DMS53 (cell line): ENCODE measurements at regions not wholly inside any gene's neighbourhood (a gene's known extent, or its start where the extent isn't known, plus 50 kb on each side); places are given as distances from the start of the nearest gene placed in this dataset.

Experiments
- DNase-seq: peaks from one replicate; lab custom pipeline; 2025; lab: John Stamatoyannopoulos, UW

DNA sequence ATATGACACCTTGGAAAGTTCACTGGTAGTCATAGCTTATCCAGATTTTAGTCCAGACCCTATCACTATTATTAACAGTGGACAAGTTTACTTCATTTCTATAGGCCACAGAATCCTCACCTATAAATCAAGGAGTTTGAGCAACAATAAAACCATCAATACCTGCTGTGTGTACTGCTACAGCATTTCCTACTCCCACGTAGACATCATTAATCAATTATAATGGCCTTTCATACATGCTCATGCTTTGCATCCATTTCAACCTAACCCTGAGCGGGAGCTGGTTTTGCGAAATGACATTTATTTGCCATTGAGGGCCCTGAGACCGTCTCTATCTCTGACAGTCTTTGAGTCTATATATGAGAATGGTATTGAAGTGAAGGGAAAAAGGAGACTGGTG, 312.3 kb downstream of the FAT3 start:
- no peak for DNase-seq

DNA sequence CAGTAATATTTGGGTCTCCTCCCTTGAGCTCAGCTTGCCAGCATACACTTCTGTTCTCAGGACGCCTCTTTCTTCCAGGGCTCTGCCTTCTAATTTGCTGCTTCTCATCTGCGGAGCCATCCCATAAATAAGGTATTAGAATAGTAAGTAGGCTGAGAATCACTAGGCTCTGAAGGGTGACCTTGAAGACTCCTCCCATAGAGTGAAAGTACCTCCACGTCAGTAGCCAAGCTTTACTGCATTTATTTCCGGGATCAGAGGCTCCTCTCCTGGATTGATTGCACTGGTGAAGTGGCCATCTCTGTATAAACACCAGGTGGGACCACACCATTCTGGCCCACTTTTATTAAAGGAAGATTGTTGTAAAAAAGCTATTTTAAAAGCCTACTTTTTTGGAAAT, 315.5 kb downstream of the FAT3 start:
- peak; percentile 68 for DNase-seq

DNA sequence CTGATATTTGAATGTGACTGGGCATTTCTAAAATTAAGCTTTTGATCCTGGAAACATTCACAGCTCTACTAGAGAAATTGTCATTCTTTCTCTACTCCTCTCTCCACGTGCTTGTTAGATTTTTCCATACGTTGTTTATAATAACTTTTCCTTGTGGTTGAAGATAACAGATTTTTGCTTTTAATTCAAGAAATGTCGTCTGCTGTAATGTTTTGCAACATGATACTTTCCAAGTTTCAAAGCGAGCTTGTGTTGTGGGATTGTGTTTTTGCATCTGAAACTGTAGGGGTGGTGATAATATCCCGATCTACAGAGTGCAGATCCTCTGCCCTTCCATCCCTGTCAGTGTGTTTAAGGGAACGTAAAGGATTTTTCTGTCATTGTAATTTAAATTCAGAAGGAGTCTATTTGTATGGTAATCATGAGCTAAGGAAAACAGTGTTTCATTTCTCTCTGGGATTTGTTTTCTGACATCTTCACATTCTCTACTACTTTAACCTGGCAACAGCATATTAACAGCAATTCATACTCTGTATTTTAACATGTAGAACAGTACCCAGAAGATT, 321.4 kb downstream of the FAT3 start:
- no peak for DNase-seq

DNA sequence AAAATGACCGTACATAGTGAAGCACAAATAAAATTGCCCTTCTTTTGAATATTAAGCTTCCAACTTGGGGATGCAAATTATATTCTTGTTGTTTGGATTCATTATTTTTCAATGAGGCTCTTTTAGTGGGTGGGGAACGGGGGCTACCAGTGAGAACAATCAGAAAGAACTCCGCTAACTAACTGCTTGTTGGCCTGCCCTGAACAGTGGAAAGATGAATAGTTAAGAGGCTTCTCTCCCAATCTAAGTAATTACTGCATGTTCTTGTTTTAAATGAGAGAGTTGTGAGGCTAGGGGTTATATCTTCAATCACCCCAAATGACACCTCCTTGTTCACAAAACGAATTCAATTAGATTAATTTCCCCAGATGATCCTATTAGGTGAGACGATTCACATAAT, 322.0 kb downstream of the FAT3 start:
- no peak for DNase-seq

DNA sequence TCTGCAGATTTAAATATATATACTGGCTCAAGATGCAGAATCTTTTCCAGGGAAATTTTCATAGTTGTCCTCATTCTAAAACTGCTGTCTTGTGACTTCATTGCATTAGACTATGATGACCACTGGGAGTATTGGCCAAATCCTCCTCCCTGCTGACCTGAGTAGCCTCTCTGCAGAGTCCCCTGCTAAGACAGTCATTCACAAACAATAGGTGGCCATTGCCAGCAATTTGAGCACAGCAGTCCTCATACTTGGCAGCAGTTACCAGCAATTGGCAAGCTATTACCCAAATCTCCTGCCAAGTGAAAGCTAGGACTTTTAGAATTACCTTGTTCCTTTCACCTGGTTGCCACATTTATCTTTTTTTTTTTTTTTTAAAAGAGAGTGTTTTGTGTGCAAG, 325.8 kb downstream of the FAT3 start:
- DNase-seq = no peak

DNA sequence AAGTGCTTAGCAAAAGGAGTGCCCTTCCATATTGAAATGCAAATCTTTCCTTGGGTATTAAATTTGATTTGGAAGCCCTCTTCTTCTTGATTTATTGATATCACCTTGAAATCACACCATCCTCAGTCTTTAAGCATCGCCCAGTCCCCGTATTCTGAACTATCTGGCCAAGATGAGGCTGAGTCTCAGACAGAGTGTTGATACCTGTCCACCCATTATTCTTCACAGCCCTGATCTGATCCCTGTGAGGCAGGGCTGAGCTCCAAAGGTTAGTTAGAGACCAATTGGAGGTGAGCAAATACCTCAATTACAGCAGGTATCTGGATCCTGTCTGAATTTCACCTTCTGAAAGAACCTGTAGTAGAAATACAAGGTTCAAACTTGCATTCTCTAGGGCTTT, 326.3 kb downstream of the FAT3 start:
- DNase-seq = no peak

DNA sequence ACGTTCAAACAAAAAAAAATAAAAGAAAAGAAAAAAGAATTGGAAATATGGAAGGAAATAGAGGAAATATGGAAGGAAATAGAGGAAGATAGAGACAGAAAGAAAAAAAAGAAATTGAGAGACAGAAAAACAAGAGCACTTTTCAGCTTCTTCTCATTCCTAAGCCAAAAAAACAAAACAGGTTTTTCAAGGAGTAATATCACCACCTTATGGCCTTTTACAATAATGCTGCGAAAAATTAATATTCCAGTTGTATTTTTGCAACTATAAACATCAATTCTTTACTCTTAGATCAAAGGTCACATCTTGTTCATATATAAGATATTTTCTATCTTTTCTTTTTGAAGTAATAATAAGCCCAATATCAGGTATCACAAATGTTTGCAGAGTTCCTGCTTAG, 328.3 kb downstream of the FAT3 start:
- peak; percentile 34 for DNase-seq

DNA sequence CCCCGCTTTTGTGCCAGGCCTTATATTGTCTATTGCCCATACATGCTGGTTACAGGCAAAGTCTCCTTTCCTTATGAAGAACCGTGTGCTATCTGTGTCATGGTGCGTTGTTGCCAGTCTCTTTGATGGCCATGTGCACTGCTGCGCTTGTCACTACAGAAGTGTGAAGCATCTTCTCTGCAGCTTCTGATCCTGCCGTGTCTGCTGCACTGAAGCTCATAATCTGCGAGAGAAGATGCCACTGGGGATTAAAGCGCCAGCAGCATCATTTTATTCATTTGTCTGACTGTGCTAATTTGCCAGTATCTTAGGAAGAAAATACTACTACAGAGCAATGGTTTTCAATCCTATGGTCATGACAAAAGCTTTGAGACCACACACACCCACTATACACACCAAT, 330.1 kb downstream of the FAT3 start:
- DNase-seq = no peak

DNA sequence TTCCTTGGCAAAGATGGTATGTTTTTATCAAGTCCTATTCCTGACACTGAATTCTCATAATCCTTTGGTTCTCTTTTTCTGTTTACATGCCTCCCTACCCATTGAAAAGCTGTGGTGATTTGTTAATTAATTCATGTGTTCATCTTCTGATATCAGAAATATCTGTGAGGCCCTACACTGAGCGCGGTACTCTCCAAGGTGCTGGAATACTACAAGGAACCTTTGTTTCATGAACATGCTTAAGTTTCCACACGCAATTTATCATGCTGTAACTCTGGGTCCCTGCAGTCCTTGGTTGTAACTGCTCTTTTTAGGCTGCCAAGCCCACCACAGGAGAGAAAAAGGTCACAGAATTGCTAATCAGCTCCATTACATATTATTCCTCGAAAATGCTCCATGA, 331.8 kb downstream of the FAT3 start:
- DNase-seq = peak; percentile 16

DNA sequence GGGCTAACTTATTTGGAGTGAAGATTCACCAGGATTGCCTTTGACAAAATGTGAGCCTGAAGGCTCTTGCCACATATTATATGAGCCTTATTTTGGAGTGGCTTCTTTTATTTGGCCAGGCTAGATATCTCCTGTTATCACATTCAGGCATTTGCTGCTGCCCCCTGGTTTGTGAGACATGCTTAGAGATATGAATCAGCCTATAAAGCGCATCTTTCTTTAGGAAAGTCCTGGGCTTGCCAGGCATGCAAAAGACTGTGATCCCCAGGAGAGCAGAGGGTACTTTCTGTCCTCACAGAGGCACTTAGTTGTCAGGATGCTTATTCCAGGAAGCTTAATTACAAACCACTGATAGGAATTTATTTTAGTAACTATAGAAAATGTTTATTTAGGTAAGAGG, 333.3 kb downstream of the FAT3 start:
- no peak for DNase-seq

DNA sequence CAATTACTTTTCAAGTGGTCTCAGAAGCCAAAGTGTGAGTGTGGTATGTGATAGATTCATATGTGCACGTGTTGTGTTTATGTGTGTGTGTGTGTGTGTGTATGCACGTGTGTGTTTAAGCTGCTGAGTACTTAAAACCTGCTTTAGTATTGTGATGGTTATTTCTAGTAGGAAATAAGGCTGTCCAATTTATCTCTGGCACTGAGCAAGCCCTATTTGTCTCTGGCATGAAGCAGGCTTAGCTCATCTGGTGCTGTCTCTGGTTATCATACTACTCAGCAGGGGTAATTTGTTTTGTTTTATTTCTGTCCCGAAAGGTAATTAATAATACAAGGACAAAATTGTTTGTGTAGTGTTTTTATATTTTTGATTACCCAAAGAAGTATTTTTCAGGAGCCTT, 333.7 kb downstream of the FAT3 start:
- DNase-seq = no peak

DNA sequence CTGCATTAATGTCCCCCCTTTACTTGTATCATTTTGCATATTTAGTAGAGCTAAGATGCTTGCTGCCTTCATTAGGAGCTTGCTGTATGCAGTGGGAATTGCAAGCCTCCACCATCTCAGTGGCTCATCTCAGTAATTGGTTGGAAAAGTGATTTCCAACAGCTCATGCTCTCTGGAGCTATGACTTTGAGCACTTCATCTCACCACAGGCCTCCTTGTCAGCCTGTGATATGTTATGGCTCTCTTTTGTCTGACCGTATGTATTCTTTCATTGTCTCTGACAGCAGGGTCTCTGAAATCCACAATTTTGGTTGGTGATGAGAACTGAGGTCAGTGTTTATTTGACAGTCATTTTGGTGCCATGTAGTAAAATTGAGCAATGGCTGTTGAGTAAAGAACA, 345.1 kb downstream of the FAT3 start:
- DNase-seq = no peak

DNA sequence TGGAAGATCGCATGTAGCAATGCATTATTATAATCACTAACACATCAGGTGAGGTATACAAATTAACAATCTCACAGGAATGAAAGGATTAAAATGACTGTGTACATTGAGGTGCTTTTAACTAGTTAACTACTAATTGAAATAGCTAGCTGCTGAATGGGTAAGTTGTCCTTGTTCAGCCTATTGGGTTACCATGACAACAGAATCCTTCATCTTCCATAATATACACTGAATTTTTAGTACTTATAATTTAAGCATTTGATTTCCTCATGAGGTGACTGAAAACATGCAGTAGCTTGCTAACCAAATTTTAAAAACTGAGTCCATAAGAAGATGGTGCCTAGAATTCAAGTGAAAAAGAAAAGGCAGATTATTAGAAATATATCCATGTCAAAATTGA, 347.9 kb downstream of the FAT3 start:
- DNase-seq = no peak

DNA sequence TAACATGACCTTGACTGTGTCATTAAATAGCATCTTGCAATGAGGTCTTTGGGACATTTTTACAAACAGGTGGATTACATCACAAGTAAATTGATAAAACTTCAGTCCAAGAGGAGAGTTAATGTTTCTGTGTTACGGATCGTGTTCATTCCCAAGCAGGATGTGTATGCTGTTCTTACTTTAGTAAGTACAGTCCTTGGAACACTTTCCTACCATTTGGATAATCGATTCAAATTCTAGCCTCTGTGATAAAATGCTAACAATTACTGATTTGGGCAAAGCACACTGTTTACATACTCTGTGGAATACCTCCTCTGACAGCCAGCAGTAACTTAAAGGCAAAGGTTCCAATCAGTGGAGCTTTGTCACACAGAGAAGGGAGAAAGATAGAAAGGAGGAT, 351.7 kb downstream of the FAT3 start:
- DNase-seq = no peak

DNA sequence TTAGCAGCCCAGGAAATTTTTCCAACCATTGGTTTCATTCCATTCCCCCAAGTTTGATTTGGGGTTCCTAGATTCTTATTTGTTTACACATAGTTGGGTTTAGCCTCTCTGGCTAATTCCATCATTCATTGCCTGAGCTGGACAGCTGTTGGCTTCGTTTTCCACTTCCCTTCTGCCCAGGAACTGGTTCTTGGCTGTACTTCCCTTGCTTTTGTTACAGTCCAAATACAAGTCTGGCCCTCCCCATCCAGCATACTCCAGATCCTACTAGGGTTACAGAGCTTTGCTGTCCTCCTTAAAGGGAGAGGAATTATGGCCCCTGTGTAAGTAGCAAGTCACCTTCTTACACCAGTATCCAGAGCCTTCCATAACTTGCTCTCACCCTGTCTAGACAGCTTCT, 356.3 kb downstream of the FAT3 start:
- no peak for DNase-seq

DNA sequence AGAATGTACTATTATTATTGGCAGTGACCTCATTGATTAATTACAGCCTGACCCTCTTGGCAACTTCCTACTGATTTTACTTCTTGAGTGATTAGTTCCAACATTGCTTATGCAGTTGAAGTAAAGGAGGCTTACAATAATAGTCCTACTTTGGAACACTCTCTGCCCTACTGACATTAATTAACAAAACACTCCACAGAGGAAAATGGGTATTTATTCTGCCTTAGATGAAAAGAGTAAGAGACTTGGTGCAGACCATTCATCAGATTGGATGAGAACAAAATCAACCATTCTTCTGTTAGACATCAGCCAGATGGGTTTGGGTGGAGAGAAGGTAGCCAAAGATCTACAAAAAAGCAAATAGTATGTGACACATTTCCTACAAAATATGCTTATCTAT, 363.8 kb downstream of the FAT3 start:
- DNase-seq = no peak

DNA sequence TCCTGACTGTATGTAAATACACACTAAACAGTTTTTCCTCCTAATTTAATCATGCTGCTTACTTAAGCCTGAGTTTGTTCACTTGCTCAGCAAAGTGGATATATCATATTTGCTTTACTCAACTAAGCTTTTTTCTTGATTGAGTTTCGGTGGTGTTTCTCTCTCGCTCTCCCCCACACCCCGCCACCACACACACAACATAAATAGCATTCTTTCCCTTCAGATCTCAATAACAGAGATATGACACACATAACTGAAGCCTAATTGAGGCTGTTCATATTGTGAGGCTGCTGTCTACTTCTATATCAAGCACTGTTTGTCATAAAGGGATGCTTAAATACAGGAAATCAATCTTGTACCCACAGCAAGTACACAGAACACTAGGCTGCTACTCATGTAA, 364.9 kb downstream of the FAT3 start:
- no peak for DNase-seq

DNA sequence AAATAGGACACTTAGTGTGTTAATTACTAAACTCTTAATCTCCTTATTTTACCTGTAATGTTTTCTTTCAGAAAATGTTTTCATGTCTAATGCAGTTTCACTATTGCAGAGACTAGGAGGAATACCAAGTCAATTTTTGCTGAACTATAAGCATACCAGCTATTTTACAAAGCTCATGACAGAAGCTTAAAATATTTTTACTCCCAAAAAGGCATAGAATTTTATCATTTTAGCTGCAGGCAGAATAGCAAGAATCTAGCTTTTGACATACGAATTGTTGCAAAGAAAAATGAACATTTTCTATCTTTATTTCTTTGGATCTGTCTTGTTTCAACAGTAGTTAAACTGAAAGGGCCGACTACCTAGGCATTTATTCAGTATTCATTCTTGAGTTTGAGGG, 366.9 kb downstream of the FAT3 start:
- no peak for DNase-seq

DNA sequence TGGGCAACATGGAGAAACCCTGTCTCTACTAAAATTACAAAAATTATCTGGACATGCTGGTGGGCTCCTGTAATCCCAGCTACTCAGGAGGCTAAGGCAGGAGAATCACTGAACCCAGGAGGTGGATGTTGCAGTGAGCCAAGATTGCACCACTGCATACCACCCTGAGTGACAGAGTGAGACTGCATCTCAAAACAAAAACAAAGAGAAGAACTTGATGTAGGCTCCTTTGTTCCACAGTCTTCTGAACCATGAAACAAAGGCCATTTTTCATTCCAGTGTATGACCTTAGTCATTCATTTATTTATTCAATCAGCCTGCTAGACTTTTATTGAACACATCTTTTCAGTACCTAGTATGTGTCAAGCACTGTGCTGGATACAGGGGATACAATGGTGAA, 369.6 kb downstream of the FAT3 start:
- no peak for DNase-seq

DNA sequence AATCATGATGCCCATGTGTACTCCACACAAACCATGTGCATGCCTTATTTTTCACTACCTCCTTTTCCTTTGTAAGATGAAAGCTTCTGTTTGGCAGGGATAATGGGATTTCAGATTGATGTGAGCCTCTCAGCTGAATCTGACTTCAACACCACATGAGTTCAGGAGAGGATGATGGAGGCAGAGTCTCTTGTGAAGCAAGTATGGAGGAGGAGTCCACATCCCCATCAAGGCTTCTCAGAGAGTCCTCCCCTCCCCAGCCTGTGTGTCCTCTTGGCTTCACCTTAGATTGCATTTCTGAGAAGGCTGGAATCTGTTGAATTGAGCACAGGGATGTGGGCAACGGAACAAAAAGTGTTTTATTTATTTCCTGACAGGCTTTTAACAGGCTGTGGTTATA, 370.4 kb downstream of the FAT3 start:
- no peak for DNase-seq

DNA sequence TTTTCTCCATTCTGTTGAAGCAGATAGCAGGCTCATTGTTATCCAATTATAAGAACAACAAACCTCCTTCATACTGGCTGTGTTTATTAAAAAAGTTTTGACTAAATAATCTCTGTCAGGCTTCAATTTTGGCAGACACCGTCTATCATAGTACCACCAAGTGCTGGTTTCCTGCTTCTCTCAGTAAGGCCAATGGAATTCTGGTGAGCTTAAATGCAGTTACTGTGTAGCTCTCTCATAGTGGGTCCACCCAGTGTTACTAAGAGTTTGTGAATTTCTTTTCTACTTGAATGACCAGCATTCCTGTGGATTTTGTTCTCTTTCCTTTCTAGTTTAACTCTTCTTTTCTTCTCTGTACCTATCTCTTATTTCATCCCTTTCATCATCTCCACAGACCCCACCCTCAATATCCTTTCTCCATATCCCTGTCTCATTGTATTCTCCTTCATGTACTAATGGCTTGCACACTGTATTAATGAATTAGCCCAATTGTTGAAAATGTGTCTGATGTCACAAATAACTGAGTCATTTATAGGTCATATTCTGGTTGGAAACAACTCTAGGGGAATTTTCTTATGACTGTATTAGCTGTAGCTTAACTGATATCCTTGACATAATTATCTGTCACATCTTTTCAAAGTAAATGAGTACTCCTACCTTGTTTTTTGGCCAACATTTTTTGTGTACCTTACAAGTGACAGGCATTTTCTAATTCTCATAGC, 372.1 kb downstream of the FAT3 start:
- DNase-seq = no peak

DNA sequence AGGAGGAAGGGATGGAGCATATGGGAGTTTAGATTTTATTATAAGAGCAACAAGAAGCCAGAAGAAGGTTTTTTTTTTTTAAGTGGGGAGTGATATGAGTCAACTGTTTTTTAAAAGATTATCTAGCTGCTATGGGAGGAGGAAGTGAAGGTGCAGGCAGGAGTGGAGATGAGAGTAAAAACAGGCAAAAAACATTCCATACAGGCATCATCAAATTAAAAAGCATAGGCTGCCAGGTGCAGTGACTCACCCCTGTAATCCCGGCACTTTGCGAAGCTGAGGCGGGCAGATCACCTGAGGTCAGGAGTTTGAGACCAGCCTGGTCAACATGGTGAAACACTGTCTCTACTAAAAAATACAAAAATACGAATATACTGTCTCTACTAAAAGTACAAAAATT, 368.4 kb upstream of the MTNR1B start:
- no peak for DNase-seq

DNA sequence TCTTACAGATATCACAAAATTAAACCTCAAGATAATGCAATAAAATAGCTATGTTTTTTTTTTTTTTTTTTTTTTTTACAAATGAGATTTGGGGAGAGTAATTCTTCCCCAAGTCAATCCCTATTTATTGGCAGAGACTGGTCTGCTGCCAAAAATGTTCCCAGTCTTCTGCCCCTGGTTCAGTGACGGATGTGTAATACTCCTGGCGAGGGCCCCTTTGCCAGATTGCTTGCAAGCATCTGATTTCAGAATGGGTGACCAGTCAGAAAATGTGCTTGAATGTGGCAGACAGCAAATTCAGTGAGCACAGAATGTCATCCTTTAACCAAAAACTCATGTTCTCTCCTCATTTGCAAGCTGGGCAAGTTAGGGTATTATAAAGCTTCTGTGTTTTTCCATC, 363.8 kb upstream of the MTNR1B start:
- DNase-seq = no peak

DNA sequence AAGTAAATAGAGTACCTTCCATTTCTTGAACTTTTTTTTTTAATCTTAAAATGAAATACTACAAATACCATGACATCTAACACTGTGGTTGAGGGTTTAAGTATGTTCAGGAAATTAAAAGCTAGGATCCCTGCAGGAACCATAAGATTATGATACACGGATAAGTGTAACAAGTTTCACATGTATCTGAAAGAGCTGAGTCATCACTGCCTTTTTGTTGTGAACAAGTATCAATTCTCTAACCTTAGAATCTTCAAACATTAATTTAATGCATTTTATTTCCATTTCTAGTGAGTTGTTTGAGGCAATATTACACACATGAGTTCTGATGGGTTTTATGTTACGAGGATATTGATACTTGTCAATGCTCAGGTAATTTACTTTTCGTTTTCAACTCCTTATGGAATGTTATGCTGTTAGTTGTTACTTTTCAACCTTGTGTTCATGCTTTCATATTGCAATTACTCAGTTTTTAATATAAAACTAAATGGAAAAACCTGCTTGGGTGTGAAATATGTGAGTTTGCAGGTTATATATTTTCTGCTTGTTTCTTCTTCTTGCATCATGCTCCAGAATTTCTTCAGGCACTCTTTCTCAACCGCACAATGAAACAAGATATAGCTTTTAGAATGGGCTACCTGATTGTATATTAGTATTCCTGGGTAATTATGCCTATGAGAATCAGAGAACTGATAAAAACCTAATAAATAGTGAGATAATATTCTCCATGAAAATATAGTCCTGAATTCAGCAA, 361.3 kb upstream of the MTNR1B start:
- DNase-seq = no peak
